Esophagus muscularis mucosa (tissue), 4 donors: ENCODE measurements at regions not wholly inside any gene's neighbourhood (a gene's known extent, or its start where the extent isn't known, plus 50 kb on each side); places are given as distances from the start of the nearest gene placed in this dataset.

Source experiments
- DNase-seq: peaks from one replicate; pipeline ENCODE4 v3.0.0-alpha.2; 2017; ENCODE audit errors: extremely low spot score
- H3K27ac ChIP-seq, 4 donors: fragments of 200-600 bp; sonication (generic); replicated peaks in 1 of 4; 1 replicate in 3 of 4; 2 replicates in 1 of 4; pipeline ENCODE4 v1.5.1; 2016 to 2019; ENCODE audit warnings: mild to moderate bottlenecking in 1 of 4
- H3K27me3 ChIP-seq, 4 donors: fragments of 200-600 bp; sonication (generic); one replicate each; pipeline versions ENCODE4 v1.5.1 to v1.6.0; 2016 to 2019
- H3K36me3 ChIP-seq, 4 donors: fragments of 200-600 bp; sonication (generic); one replicate each; pipeline ENCODE4 v1.5.1; 2016 to 2019
- H3K4me1 ChIP-seq, 4 donors: fragments of 200-600 bp; sonication (generic); one replicate each; pipeline ENCODE4 v1.5.1; 2016 to 2019
- H3K4me3 ChIP-seq, 4 donors: fragments of 200-600 bp; sonication (generic); 1 replicate in 2 of 4; 2 replicates in 2 of 4; pipeline ENCODE4 v1.5.1; 2016 to 2019; ENCODE audit warnings: mild to moderate bottlenecking in 4 of 4, moderate library complexity in 1 of 4
- H3K9me3 ChIP-seq, 4 donors: fragments of 200-600 bp; sonication (generic); 1 replicate in 3 of 4; 2 replicates in 1 of 4; pipeline ENCODE4 v1.5.1; 2016 to 2019
- EP300 ChIP-seq: sonication (generic); formaldehyde crosslinking; IDR thresholded peaks from one replicate; pipeline ENCODE4 v1.6.1; 2017; ENCODE audit warnings: antibody characterized with exemption
- POLR2A ChIP-seq: fragments of 450-650 bp; IDR thresholded peaks from one replicate; pipeline ENCODE4 v1.6.1; 2017; ENCODE audit warnings: antibody characterized with exemption, moderate library complexity, mild to moderate bottlenecking, low read depth
- POLR2AphosphoS5 ChIP-seq, 2 donors: sonication (generic); formaldehyde crosslinking; IDR thresholded peaks; one replicate each; pipeline ENCODE4 v1.6.1; 2017; ENCODE audit warnings: antibody characterized with exemption in 2 of 2
- WGBS: methylation state at CpG from one replicate; pipeline ENCODE4 v1.1.5; 2018; 5-methylcytosine and 5-hydroxymethylcytosine counted together
- intact Hi-C: fragments of 100-400 bp; cut with DNase I; formaldehyde crosslinking; loops from one replicate; pipeline ENCODE4 v1.15.1; 2023
- TF ChIP-seq, protein P1 (sequence below), 3 experiments: fragments of 200-600 bp in 2 of 3; fragments of 450-650 bp in 1 of 3; sonication (generic) in 2 of 3; IDR thresholded peaks; one replicate each; pipeline ENCODE4 v1.5.1; 2017 to 2019; ENCODE audit warnings: antibody characterized with exemption in 3 of 3, mild to moderate bottlenecking in 2 of 3, moderate library complexity in 1 of 3

DNA sequence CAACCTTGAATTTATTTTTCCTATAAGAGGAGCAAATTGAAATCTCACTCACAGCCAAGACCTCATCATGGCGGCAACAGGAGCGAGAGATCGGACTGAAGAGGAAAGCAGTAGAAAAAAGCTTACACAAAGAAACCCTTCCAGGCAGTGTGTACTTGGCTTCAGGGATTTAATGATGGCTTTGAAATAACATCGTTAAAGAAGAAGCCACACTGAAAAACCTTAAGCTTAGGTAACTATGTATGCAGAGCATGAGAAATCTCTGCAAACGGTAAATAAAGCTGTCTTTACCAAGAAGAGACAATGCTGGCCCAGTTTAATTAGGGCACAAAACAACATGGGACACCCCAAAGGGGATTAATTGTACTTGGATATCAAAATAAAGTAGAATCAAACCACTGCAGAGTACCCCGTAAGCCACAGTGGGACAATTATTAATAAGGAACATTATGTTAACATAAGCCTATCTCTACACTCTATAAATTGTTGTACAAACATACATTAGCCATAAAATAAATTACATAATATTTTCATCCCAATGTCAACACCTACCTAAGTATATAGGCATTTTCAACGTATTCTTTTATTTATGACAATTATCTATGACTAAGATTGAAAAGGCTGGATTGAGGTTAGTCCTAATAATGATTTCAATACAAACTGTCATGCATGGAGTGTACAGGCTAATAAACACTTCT lies 360.2 kb upstream of the CHRM3 start:
- no peak for DNase-seq
- H3K4me3 ChIP-seq: no peak overlapping the region
- intact Hi-C loops: no loop called here
- H3K36me3 ChIP-seq: no peaks in the 10 kb centered on the region
- WGBS: 86% methylated on average over 7 of the region's 7 CpGs
- H3K4me1 ChIP-seq: no peaks in the 10 kb centered on the region
- no peak overlapping the region for H3K27ac ChIP-seq
- no peak for TF ChIP-seq EP300
- TF ChIP-seq, protein P1, sequence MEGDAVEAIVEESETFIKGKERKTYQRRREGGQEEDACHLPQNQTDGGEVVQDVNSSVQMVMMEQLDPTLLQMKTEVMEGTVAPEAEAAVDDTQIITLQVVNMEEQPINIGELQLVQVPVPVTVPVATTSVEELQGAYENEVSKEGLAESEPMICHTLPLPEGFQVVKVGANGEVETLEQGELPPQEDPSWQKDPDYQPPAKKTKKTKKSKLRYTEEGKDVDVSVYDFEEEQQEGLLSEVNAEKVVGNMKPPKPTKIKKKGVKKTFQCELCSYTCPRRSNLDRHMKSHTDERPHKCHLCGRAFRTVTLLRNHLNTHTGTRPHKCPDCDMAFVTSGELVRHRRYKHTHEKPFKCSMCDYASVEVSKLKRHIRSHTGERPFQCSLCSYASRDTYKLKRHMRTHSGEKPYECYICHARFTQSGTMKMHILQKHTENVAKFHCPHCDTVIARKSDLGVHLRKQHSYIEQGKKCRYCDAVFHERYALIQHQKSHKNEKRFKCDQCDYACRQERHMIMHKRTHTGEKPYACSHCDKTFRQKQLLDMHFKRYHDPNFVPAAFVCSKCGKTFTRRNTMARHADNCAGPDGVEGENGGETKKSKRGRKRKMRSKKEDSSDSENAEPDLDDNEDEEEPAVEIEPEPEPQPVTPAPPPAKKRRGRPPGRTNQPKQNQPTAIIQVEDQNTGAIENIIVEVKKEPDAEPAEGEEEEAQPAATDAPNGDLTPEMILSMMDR (IDR thresholded peaks at IDR 0.05): no peak
- no peak for TF ChIP-seq POLR2AphosphoS5 (IDR thresholded peaks at IDR 0.05)
- TF ChIP-seq POLR2A: no peak
- no peaks in the 10 kb centered on the region for H3K27me3 ChIP-seq
- H3K9me3 ChIP-seq: no peaks in the 10 kb centered on the region

DNA sequence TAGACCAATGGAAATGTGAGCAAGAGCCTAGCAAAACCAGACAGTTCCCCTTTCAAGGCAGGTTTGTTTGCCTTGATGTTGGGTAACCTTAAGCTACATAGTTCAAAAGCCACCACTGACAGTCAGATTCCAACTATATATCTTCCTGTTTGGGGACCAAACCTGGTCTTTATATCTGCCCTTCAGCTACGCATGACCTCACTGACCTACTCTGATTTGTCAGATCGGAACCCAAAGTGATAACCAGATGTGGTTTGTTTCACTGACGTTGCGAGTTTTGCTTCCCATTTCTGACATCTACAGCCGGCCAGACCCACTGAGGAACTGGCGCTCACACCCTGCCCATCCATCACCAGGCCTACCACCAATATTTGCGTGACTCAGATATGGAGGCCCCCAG lies 361.1 kb upstream of the CHRM3 start:
- Histone ChIP-seq H3K4me3 (no peak overlapping the region), H3K4me1 (no peaks in the 10 kb centered on the region), H3K9me3 (no peaks in the 10 kb centered on the region), H3K27me3 (no peaks in the 10 kb centered on the region), H3K36me3 (no peaks in the 10 kb centered on the region), H3K27ac (no peak overlapping the region)
- intact Hi-C loops: no loop called here
- TF ChIP-seq POLR2A (no peak), EP300 (no peak), POLR2AphosphoS5 (IDR thresholded peaks at IDR 0.05) (no peak)
- TF ChIP-seq, protein P1 (IDR thresholded peaks at IDR 0.05): no peak
- no peak for DNase-seq
- WGBS: 92% methylated on average over 7 of the region's 7 CpGs

DNA sequence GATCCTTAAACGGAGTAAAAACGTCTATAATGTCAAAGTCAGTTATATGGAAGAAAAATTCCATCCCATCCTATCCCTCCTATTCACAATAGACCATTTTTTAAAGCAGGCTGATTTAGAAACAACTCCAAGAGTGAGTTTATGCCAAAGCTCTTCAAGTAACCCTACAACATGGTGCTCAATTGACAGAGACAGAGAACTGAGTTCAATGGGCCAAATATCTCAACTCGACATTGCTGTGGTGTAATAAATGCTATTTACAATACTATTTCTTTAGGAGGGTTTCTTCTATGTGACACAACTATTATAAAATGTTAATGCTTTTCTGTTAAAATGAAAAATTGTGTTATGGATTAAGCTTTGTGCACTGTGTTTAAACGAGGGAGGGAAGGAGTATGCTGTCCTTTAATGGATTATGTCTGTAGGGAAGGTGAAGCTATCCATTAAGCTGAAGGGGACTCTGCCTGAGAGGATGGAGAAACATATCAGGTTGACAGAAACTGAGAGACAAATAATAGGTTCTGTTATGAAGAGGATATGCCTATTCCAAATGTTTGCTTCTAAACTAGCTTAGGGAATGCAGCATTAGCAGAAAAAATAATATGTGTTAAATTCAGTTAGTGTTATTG lies 362.5 kb upstream of the CHRM3 start:
- TF ChIP-seq, protein P1 (IDR thresholded peaks at IDR 0.05): no peak
- no peak for TF ChIP-seq POLR2A
- TF ChIP-seq EP300: no peak
- no peak for TF ChIP-seq POLR2AphosphoS5 (IDR thresholded peaks at IDR 0.05)

DNA sequence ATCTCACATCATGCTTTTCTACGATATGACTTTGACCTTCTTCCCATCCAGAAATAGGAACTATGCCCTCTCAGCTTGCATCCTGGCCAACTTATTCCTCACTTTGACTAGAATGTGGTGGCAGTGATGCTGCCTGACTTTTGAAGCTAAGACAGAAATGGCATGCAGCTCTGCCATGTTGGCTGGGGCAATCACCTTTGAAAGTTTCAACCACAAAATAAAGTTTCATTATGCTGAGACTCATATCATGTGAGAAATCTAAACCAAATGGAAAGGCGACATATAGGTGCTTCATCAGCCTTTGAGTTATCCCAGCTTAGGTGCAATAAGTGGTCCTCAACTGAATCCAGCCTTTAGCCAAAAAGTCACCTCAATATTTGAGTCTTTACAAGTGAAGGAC lies 370.0 kb upstream of the CHRM3 start:
- intact Hi-C loops: no loop called here
- H3K4me3 ChIP-seq: no peak overlapping the region
- no peaks in the 10 kb centered on the region for H3K36me3 ChIP-seq
- 97% methylated on average over 2 of the region's 2 CpGs for WGBS
- H3K9me3 ChIP-seq: no peaks in the 10 kb centered on the region
- TF ChIP-seq POLR2AphosphoS5 (IDR thresholded peaks at IDR 0.05): no peak
- TF ChIP-seq POLR2A: no peak
- TF ChIP-seq, protein P1 (IDR thresholded peaks at IDR 0.05): no peak
- no peak for TF ChIP-seq EP300
- no peaks in the 10 kb centered on the region for H3K4me1 ChIP-seq
- H3K27me3 ChIP-seq: no peaks in the 10 kb centered on the region
- H3K27ac ChIP-seq: no peak overlapping the region
- no peak for DNase-seq

More for the DNA sequence above, 362.5 kb upstream of the CHRM3 start:
- Histone ChIP-seq H3K4me1 (no peaks in the 10 kb centered on the region), H3K4me3 (no peak overlapping the region), H3K27ac (no peak overlapping the region), H3K27me3 (no peaks in the 10 kb centered on the region), H3K36me3 (no peaks in the 10 kb centered on the region), H3K9me3 (no peaks in the 10 kb centered on the region)
- intact Hi-C loops: no loop called here
- 25% methylated on average over 4 of the region's 4 CpGs for WGBS
- no peak for DNase-seq
